PC-3 (cell line): ENCODE measurements at regions not wholly inside any gene's neighbourhood (a gene's known extent, or its start where the extent isn't known, plus 50 kb on each side); places are given as distances from the start of the nearest gene placed in this dataset.

ENCODE experiments used
- CTCF ChIP-seq: fragments of 300-600 bp; sonication (generic); conservative IDR thresholded peaks from 2 replicates; pipeline ENCODE4 v1.5.1; 2017; ENCODE audit warnings: antibody characterized with exemption, low read depth, mild to moderate bottlenecking, low read length
- EZH2 ChIP-seq: fragments of 300-600 bp; sonication (generic); IDR thresholded peaks from one replicate; pipeline ENCODE4 v1.6.1; 2017; ENCODE audit warnings: antibody characterized with exemption, mild to moderate bottlenecking, low read length; ENCODE audit not compliant: unreplicated experiment
- EZH2phosphoT487 ChIP-seq: fragments of 300-600 bp; sonication (generic); IDR thresholded peaks from 2 replicates; pipeline ENCODE4 v1.6.1; 2018; ENCODE audit warnings: mild to moderate bottlenecking, antibody characterized with exemption, low read length, borderline replicate concordance

GRCh38 chr7:50226669-50227068 lies 77.8 kb upstream of the IKZF1 start:
- TF ChIP-seq CTCF (no peak), EZH2 (no peak), EZH2phosphoT487 (no peak)
